HFF-Myc (cell line): ENCODE measurements at regions not wholly inside any gene's neighbourhood (a gene's known extent, or its start where the extent isn't known, plus 50 kb on each side); places are given as distances from the start of the nearest gene placed in this dataset.
"Not testable (repeated sequence)": the region's sequence is repeated elsewhere in the genome, so short reads cannot be mapped to it uniquely, and the experiment has no call there.

Experiments used
- DNase-seq: peaks from one replicate; pipeline ENCODE4 v3.0.0-alpha.2; 2011; ENCODE audit warnings: low read depth; ENCODE audit errors: extremely low read depth
- H3K4me3 ChIP-seq: replicated peaks from 2 replicates; pipeline ENCODE4 v1.5.1; 2011; ENCODE audit warnings: low read depth, mild to moderate bottlenecking, control low read depth, low read length
- CTCF ChIP-seq: IDR thresholded peaks from 2 replicates; pipeline ENCODE4 v1.5.1; 2012; ENCODE audit warnings: mild to moderate bottlenecking, low read depth, low read length, control low read depth; ENCODE audit errors: missing control alignments

GRCh38 chr11:21656065-21656464 is 536.8 kb upstream of the ANO5 start:
- no peak for TF ChIP-seq CTCF
- no peak overlapping the region for H3K4me3 ChIP-seq
- DNase-seq = no peak

GRCh38 chr11:21658654-21659193 is 534.2 kb upstream of the ANO5 start:
- no peak for TF ChIP-seq CTCF
- no peak overlapping the region for H3K4me3 ChIP-seq
- no peak for DNase-seq

GRCh38 chr11:21659377-21659776 is 533.5 kb upstream of the ANO5 start:
- H3K4me3 ChIP-seq, DNase-seq: not testable (repeated sequence)

- TF ChIP-seq CTCF = no peak
- DNase-seq = no peak
- no peak overlapping the region for H3K4me3 ChIP-seq
These were observed 532.9 kb upstream of the ANO5 start for GRCh38 chr11:21659961-21660360.

GRCh38 chr11:21675049-21675616 is 517.8 kb upstream of the ANO5 start:
- TF ChIP-seq CTCF = no peak
- DNase-seq = no peak
- H3K4me3 ChIP-seq = no peak overlapping the region

- H3K4me3 ChIP-seq = no peak overlapping the region
- no peak for TF ChIP-seq CTCF
- DNase-seq = no peak
These were observed 505.2 kb upstream of the ANO5 start for GRCh38 chr11:21687643-21688042.

GRCh38 chr11:21704539-21704938 is 488.3 kb upstream of the ANO5 start:
- no peak for TF ChIP-seq CTCF
- DNase-seq = no peak
- no peak overlapping the region for H3K4me3 ChIP-seq
